Endothelial cell of umbilical vein (primary cell): ENCODE measurements at regions not wholly inside any gene's neighbourhood (a gene's known extent, or its start where the extent isn't known, plus 50 kb on each side); places are given as distances from the start of the nearest gene placed in this dataset.

ENCODE experiments used
- BruUV-seq: library from RNA; stranded (reverse); fragments of 400-500 nt; replicated peaks from 2 replicates; lab custom pipeline; 2021; lab: Mats Ljungman, UMichigan
- CTCF ChIA-PET: fragments of 300-600, 350-600 bp; sonication (Branson Sonifier 250); formaldehyde crosslinking; loops from one replicate; lab custom pipeline; 2021; ENCODE audit warnings: antibody characterized with exemption, inconsistent platforms; lab: Charles Lee
- POLR2A ChIA-PET: fragments of 300-600, 350-600 bp; sonication (Branson Sonifier 250); formaldehyde crosslinking; loops from one replicate; lab custom pipeline; 2021; ENCODE audit warnings: antibody characterized with exemption, inconsistent platforms; lab: Charles Lee
- DNase-seq: peaks from one replicate; pipeline ENCODE4 v3.0.0-alpha.2; 2011; ENCODE audit warnings: low read depth, low spot score
- FAIRE-seq: peaks from 2 replicates; lab custom pipeline; 2011; peaks lifted over from hg19 to GRCh38; lab: Jason Lieb, UNC
- H2AFZ ChIP-seq: 2 replicates; pipeline ENCODE4 v1.6.0; 2012; ENCODE audit warnings: low read depth, low read length, control low read depth, inconsistent platforms
- H3K27ac ChIP-seq: 2 replicates; pipeline ENCODE4 v1.5.1; 2011; ENCODE audit warnings: low read depth, mild to moderate bottlenecking, control low read depth, low read length, moderate library complexity; ENCODE audit not compliant: insufficient read depth
- H3K27me3 ChIP-seq, 2 experiments: 2 replicates each; pipeline versions ENCODE4 v1.6.0 to v1.6.1; 2011; ENCODE audit warnings: low read length in 2 of 2, mixed read lengths in 1 of 2; ENCODE audit not compliant: control insufficient read depth in 2 of 2, insufficient read depth in 2 of 2
- H3K36me3 ChIP-seq, 2 experiments: 2 replicates in 1 of 2; 3 replicates in 1 of 2; pipeline ENCODE4 v1.5.1; 2011; ENCODE audit warnings: low read length in 2 of 2, mild to moderate bottlenecking in 1 of 2, moderate library complexity in 1 of 2; ENCODE audit not compliant: control insufficient read depth in 2 of 2, insufficient read depth in 2 of 2; ENCODE audit errors: extremely low read depth in 1 of 2
- H3K4me1 ChIP-seq: 3 replicates; pipeline ENCODE4 v1.5.1; 2011; ENCODE audit warnings: mild to moderate bottlenecking, low read length; ENCODE audit not compliant: control insufficient read depth, insufficient read depth; ENCODE audit errors: extremely low read depth
- H3K4me2 ChIP-seq: 2 replicates; pipeline ENCODE4 v1.6.1; 2011; ENCODE audit warnings: low read length, control low read depth, mixed read lengths; ENCODE audit not compliant: insufficient read depth
- H3K4me3 ChIP-seq, 3 experiments: fragments of 200-600 bp in 1 of 3; sonication (generic), shearing (Covaris generic) in 1 of 3; replicated peaks in 1 of 3; 2 replicates each; pipeline ENCODE4 v1.5.1; 2011 to 2016; ENCODE audit warnings: control low read depth in 3 of 3, low read length in 3 of 3, mild to moderate bottlenecking in 2 of 3, inconsistent platforms in 1 of 3, low read depth in 1 of 3, moderate library complexity in 1 of 3; ENCODE audit not compliant: insufficient read depth in 1 of 3
- H3K79me2 ChIP-seq: 2 replicates; pipeline ENCODE4 v1.6.0; 2012; ENCODE audit warnings: low read length, inconsistent platforms; ENCODE audit not compliant: control insufficient read depth, insufficient read depth
- H3K9ac ChIP-seq: replicated peaks from 2 replicates; pipeline ENCODE3; 2011; ENCODE audit warnings: low read length, control low read depth; ENCODE audit not compliant: insufficient read depth; ENCODE audit errors: extremely low read depth
- H3K9me1 ChIP-seq: replicated peaks from 3 replicates; pipeline ENCODE4 v1.6.0; 2011; ENCODE audit warnings: mild to moderate bottlenecking, low read length; ENCODE audit not compliant: control insufficient read depth, insufficient read depth; ENCODE audit errors: extremely low read depth
- H3K9me3 ChIP-seq: replicated peaks from 2 replicates; pipeline ENCODE4 v1.5.1; 2012; ENCODE audit warnings: low read length, inconsistent platforms; ENCODE audit not compliant: control insufficient read depth, insufficient read depth
- H4K20me1 ChIP-seq: replicated peaks from 2 replicates; pipeline ENCODE3; 2011; ENCODE audit warnings: mild to moderate bottlenecking, low read length; ENCODE audit not compliant: control insufficient read depth, insufficient read depth; ENCODE audit errors: extremely low read depth
- EZH2 ChIP-seq: IDR thresholded peaks from 2 replicates; pipeline ENCODE4 v1.6.1; 2012; ENCODE audit warnings: borderline replicate concordance, low read depth, mild to moderate bottlenecking, moderate library complexity, low read length, inconsistent platforms; ENCODE audit not compliant: severe bottlenecking
- FOS ChIP-seq: IDR thresholded peaks from 2 replicates; pipeline ENCODE4 v1.6.1; 2011; ENCODE audit warnings: mild to moderate bottlenecking, low read length, moderate library complexity, borderline replicate concordance; ENCODE audit not compliant: insufficient read depth
- GATA2 ChIP-seq: IDR thresholded peaks from 2 replicates; pipeline ENCODE4 v1.7.0; 2011; ENCODE audit warnings: low read depth, mild to moderate bottlenecking, moderate library complexity, mixed read lengths, low read length; ENCODE audit not compliant: insufficient read length, insufficient read depth
- JUN ChIP-seq: IDR thresholded peaks from 2 replicates; pipeline ENCODE4 v1.6.1; 2011; ENCODE audit warnings: borderline replicate concordance, low read depth; ENCODE audit not compliant: insufficient read length, insufficient read depth
- MAX ChIP-seq: IDR thresholded peaks from 2 replicates; pipeline ENCODE4 v1.6.1; 2011; ENCODE audit not compliant: insufficient read depth, insufficient read length
- MYC ChIP-seq: IDR thresholded peaks from one replicate; pipeline ENCODE4 v1.6.1; 2011; ENCODE audit warnings: mild to moderate bottlenecking, low read depth, low read length
- POLR2A ChIP-seq: IDR thresholded peaks from 2 replicates; pipeline ENCODE4 v1.6.1; 2012; ENCODE audit warnings: low read depth, mild to moderate bottlenecking, control low read depth, low read length
- POLR2AphosphoS5 ChIP-seq: IDR thresholded peaks from 2 replicates; pipeline ENCODE4 v1.6.1; 2012; ENCODE audit warnings: low read depth, mild to moderate bottlenecking, control low read depth, low read length, moderate library complexity; ENCODE audit not compliant: insufficient read depth
- dilution Hi-C: fragments of 300-500 bp; cut with MboI; formaldehyde crosslinking; loops from one replicate; pipeline ENCODE4 v1.15.0; 2019; ENCODE audit warnings: low sequenced_read_pairs; ENCODE audit not compliant: extremely low pct_ligation_motif_present
- intact Hi-C: fragments of 100-400 bp; cut with micrococcal nuclease; formaldehyde crosslinking; loops from one replicate; pipeline ENCODE4 v1.10.0; 2022
- TF ChIP-seq, protein P1 (sequence below), 2 donors: IDR thresholded peaks; 1 replicate in 1 of 2; 2 replicates in 1 of 2; pipeline ENCODE4 v1.5.1; 2011; ENCODE audit warnings: low read length in 2 of 2, mild to moderate bottlenecking in 2 of 2, moderate library complexity in 2 of 2, control low read depth in 1 of 2, inconsistent platforms in 1 of 2, low read depth in 1 of 2; ENCODE audit not compliant: insufficient read depth in 1 of 2; ENCODE audit errors: extremely low read depth in 1 of 2

DNA sequence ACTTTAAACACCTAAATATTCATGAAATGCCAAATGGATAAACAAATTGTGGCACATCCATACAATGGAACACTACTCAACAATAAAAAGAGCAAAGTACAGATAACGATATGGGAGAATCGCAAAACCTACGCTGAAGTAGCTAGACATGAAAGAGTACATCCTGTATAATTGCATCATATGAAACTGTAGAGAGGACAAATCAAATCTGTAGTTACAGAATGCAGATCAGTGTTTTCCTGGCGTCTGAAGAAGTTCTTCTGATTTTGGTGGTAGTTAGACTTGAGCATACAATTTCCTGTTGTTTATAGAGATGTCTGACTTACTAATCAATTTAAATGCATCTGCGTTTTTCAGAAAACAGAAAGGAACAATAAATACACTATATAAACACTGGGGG is 394.4 kb downstream of the SOCS6 start:
- no peak overlapping the region for H3K9ac ChIP-seq
- no peaks in the 10 kb centered on the region for H3K4me1 ChIP-seq
- no peak overlapping the region for H3K27ac ChIP-seq
- no peaks in the 10 kb centered on the region for H3K79me2 ChIP-seq
- no TSS peak for BruUV-seq
- no peaks in the 10 kb centered on the region for H4K20me1 ChIP-seq
- intact Hi-C loops (no loop called here), dilution Hi-C loops (no loop called here)
- H3K9me1 ChIP-seq, result no peaks in the 10 kb centered on the region
- ChIA-PET POLR2A (no interaction called here), CTCF (interaction anchor here (0.7 to 1.3 kb wide), 3 partner anchors 8 to 1399 kb away, joined by 3 to 5 read pairs (median 3); no protein-coding TSS in a partner anchor)
- H3K36me3 ChIP-seq, result no peaks in the 10 kb centered on the region
- H3K27me3 ChIP-seq, result no peaks in the 10 kb centered on the region
- no peak overlapping the region for H3K4me3 ChIP-seq
- H3K4me2 ChIP-seq, result no peak overlapping the region
- H2AFZ ChIP-seq, result no peak overlapping the region
- DNase-seq (no peak), FAIRE-seq (no peak)
- peaks cover 2% of the 10 kb centered on the region for H3K9me3 ChIP-seq
- TF ChIP-seq EZH2, result no peak

DNA sequence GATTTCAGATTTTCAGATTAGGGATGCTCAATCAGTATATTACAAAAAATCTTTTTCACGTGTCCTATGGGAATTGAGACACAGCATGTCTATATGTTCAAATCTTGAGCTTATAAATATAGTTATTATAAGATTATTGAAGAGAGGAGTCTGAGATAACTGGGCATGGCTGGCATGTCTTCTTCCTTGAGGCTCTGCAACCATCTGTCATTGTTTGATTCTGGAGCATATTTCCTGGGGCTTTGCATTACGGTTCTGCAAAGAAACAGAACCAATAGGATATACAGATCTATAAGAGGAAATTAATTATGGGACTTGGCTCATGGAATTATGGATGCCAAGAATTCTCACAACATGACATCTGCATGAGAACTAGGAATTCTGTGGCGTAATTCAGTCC is 386.1 kb downstream of the SOCS6 start:
- H3K9me3 ChIP-seq, result peaks cover 2% of the 10 kb centered on the region
- no peak overlapping the region for H3K9ac ChIP-seq
- H3K4me2 ChIP-seq, result no peak overlapping the region
- H3K27me3 ChIP-seq, result no peaks in the 10 kb centered on the region
- no peaks in the 10 kb centered on the region for H4K20me1 ChIP-seq
- H3K27ac ChIP-seq, result no peak overlapping the region
- no peak overlapping the region for H3K4me3 ChIP-seq
- intact Hi-C loops (no loop called here), dilution Hi-C loops (no loop called here)
- H3K79me2 ChIP-seq, result no peaks in the 10 kb centered on the region
- no peak for TF ChIP-seq EZH2
- TF ChIP-seq POLR2AphosphoS5, result no peak
- TF ChIP-seq POLR2A, result no peak
- no peak for TF ChIP-seq GATA2
- TF ChIP-seq JUN, result no peak
- TF ChIP-seq, protein P1, sequence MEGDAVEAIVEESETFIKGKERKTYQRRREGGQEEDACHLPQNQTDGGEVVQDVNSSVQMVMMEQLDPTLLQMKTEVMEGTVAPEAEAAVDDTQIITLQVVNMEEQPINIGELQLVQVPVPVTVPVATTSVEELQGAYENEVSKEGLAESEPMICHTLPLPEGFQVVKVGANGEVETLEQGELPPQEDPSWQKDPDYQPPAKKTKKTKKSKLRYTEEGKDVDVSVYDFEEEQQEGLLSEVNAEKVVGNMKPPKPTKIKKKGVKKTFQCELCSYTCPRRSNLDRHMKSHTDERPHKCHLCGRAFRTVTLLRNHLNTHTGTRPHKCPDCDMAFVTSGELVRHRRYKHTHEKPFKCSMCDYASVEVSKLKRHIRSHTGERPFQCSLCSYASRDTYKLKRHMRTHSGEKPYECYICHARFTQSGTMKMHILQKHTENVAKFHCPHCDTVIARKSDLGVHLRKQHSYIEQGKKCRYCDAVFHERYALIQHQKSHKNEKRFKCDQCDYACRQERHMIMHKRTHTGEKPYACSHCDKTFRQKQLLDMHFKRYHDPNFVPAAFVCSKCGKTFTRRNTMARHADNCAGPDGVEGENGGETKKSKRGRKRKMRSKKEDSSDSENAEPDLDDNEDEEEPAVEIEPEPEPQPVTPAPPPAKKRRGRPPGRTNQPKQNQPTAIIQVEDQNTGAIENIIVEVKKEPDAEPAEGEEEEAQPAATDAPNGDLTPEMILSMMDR (IDR thresholded peaks at IDR 0.05; ENCODE audit: extremely low read depth in 1 of 2, insufficient read depth in 1 of 2, low read depth in 1 of 2, low read length in 2 of 2), result no peak
- TF ChIP-seq MYC, result no peak
- no peak for TF ChIP-seq MAX
- TF ChIP-seq FOS, result no peak
- FAIRE-seq, result no peak
- H3K4me1 ChIP-seq, result no peaks in the 10 kb centered on the region
- CTCF ChIA-PET, result interaction anchor here (1.2 kb wide), 1 partner anchor 9 kb away, joined by 3 read pairs; no protein-coding TSS in a partner anchor
- H3K36me3 ChIP-seq, result no peaks in the 10 kb centered on the region
- no TSS peak for BruUV-seq
- no peaks in the 10 kb centered on the region for H3K9me1 ChIP-seq
- no peak overlapping the region for H2AFZ ChIP-seq
- no peak for DNase-seq
- POLR2A ChIA-PET, result no interaction called here
